ACC112 (cell line): ENCODE measurements at regions not wholly inside any gene's neighbourhood (a gene's known extent, or its start where the extent isn't known, plus 50 kb on each side); places are given as distances from the start of the nearest gene placed in this dataset.

ENCODE experiments used
- H2AFZ ChIP-seq: fragments of 200-600 bp; sonication (generic); one replicate; pipeline ENCODE4 v1.6.0; 2017; ENCODE audit warnings: antibody characterized with exemption, low read length; ENCODE audit not compliant: unreplicated experiment
- H3K27ac ChIP-seq: fragments of 200-600 bp; sonication (generic); 2 replicates; pipeline ENCODE4 v1.5.1; 2014; ENCODE audit warnings: low read depth, mild to moderate bottlenecking, antibody characterized with exemption, low read length, moderate library complexity
- H3K27me3 ChIP-seq: fragments of 200-600 bp; sonication (generic); 2 replicates; pipeline ENCODE4 v1.6.1; 2014; ENCODE audit warnings: mild to moderate bottlenecking, antibody characterized with exemption, low read length, moderate library complexity, mixed read lengths; ENCODE audit not compliant: insufficient read depth
- H3K36me3 ChIP-seq: fragments of 200-600 bp; sonication (generic); 2 replicates; pipeline ENCODE4 v1.6.1; 2016; ENCODE audit warnings: mild to moderate bottlenecking, antibody characterized with exemption, low read length, moderate library complexity, mixed read lengths; ENCODE audit not compliant: insufficient read depth
- H3K4me1 ChIP-seq: fragments of 200-600 bp; sonication (generic); one replicate; pipeline ENCODE4 v1.6.1; 2016; ENCODE audit warnings: low read length, mixed read lengths; ENCODE audit not compliant: insufficient read depth, unreplicated experiment, control insufficient read depth
- H3K4me3 ChIP-seq: fragments of 200-600 bp; sonication (generic); 2 replicates; pipeline ENCODE4 v1.5.1; 2014; ENCODE audit warnings: mild to moderate bottlenecking, low read depth, low read length
- H3K79me2 ChIP-seq: fragments of 200-600 bp; sonication (generic); one replicate; pipeline ENCODE4 v1.6.0; 2016; ENCODE audit warnings: low read length; ENCODE audit not compliant: control insufficient read depth, unreplicated experiment, insufficient read depth

GRCh38 chr13:33927315-33927714 lies 109.4 kb downstream of the RFC3 start:
- no peak overlapping the region for H3K27ac ChIP-seq
- H3K36me3 ChIP-seq: no peaks in the 10 kb centered on the region
- H3K4me1 ChIP-seq: no peaks in the 10 kb centered on the region
- H3K79me2 ChIP-seq: no peaks in the 10 kb centered on the region
- H3K4me3 ChIP-seq: no peak overlapping the region
- peak overlapping the region; percentile 32 for H2AFZ ChIP-seq
- no peaks in the 10 kb centered on the region for H3K27me3 ChIP-seq

GRCh38 chr13:33931397-33932311 lies 113.7 kb downstream of the RFC3 start:
- no peak overlapping the region for H3K27ac ChIP-seq
- H3K4me1 ChIP-seq: no peaks in the 10 kb centered on the region
- no peak overlapping the region for H3K4me3 ChIP-seq
- no peaks in the 10 kb centered on the region for H3K79me2 ChIP-seq
- H2AFZ ChIP-seq: no peak overlapping the region
- no peaks in the 10 kb centered on the region for H3K27me3 ChIP-seq
- no peaks in the 10 kb centered on the region for H3K36me3 ChIP-seq

DNA sequence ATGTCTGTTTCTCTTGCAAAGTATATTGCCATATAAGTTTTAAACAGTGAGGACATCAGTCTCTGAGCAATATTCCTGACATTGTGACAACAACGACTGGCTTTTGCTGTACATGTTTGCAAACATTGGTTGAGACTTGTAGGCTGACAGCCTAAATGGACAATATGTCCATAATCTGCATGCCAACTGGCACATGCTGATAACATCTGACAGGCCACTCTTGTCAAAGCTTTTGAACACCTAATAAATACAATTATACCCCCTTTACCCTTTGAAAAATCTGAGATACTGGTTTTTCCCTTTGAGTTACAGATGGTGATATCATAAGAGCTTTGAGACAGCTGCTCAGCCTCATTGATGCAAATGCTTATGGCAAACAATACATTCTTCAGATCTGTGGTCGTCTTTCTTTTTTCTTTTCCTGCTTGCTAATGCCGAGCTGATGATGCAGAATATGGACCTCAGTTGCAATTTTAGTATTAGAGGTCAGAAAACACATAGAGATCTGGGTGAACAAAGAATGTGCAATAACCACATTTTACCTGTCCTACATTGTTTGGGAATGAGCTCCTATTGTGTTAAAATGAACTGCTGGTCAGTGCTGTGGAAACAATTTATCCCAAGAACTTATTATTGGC lies 114.9 kb downstream of the RFC3 start:
- H3K4me1 ChIP-seq: no peaks in the 10 kb centered on the region
- H3K79me2 ChIP-seq: no peaks in the 10 kb centered on the region
- H3K27me3 ChIP-seq: no peaks in the 10 kb centered on the region
- H3K27ac ChIP-seq: no peak overlapping the region
- no peak overlapping the region for H3K4me3 ChIP-seq
- H2AFZ ChIP-seq: no peak overlapping the region
- H3K36me3 ChIP-seq: no peaks in the 10 kb centered on the region

DNA sequence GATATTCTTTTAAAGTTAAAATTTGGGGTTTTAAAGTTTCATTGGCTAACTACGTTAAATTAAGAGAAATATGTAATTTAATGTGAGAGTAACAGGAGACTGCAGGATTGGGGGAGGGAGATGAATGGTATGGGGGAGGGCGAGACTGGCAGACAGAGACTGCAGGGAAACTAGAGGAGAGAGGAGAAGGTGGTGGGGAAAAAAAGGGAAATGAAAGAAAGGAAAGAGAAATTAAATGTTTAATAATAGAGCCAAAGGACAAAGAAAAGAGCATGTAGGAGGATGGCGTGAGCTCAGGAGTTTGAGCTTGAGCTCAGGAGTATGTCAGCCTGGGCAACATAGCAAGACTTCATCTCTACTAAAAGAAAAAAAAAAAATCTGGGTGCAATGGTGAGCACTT lies 115.9 kb downstream of the RFC3 start:
- Histone ChIP-seq H3K79me2 (no peaks in the 10 kb centered on the region), H3K4me3 (no peak overlapping the region), H3K27me3 (no peaks in the 10 kb centered on the region), H2AFZ (no peak overlapping the region), H3K4me1 (no peaks in the 10 kb centered on the region), H3K27ac (no peak overlapping the region), H3K36me3 (no peaks in the 10 kb centered on the region)

DNA sequence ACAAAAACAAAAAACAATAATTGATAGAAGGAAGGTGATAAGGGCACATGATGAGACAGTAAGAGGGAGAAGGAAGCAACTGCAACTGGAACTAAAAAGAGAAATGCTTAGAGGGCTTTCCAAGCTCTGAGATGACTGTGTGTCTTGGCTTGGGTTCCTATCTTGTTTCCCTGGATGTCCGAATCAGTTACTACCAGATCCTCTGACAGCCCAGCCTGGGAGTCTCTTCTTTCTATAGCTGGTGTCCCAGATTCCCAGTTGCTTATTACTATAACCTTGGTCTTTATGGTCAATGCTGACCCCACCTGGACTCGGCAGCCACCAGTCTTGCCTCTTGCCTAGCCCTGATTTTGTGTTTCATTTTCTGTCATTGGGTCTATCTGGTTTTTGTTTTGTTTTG lies 116.4 kb downstream of the RFC3 start:
- Histone ChIP-seq H3K36me3 (no peaks in the 10 kb centered on the region), H3K79me2 (no peaks in the 10 kb centered on the region), H3K27me3 (no peaks in the 10 kb centered on the region), H3K4me3 (no peak overlapping the region), H2AFZ (no peak overlapping the region), H3K27ac (no peak overlapping the region), H3K4me1 (no peaks in the 10 kb centered on the region)

- H2AFZ ChIP-seq: no peak overlapping the region
- H3K4me1 ChIP-seq: no peaks in the 10 kb centered on the region
- H3K36me3 ChIP-seq: no peaks in the 10 kb centered on the region
- H3K4me3 ChIP-seq: no peak overlapping the region
- no peak overlapping the region for H3K27ac ChIP-seq
- H3K27me3 ChIP-seq: no peaks in the 10 kb centered on the region
- H3K79me2 ChIP-seq: no peaks in the 10 kb centered on the region
These were observed 117.0 kb downstream of the RFC3 start for GRCh38 chr13:33934951-33935371.

- Histone ChIP-seq H3K79me2 (no peaks in the 10 kb centered on the region), H3K27me3 (no peaks in the 10 kb centered on the region), H3K4me1 (no peaks in the 10 kb centered on the region), H3K27ac (no peak overlapping the region), H2AFZ (no peak overlapping the region), H3K4me3 (no peak overlapping the region), H3K36me3 (no peaks in the 10 kb centered on the region)
These were observed 118.0 kb downstream of the RFC3 start for GRCh38 chr13:33935969-33936368.

GRCh38 chr13:33937373-33938098 lies 119.6 kb downstream of the RFC3 start:
- no peaks in the 10 kb centered on the region for H3K36me3 ChIP-seq
- H3K4me1 ChIP-seq: no peaks in the 10 kb centered on the region
- no peak overlapping the region for H3K4me3 ChIP-seq
- no peak overlapping the region for H2AFZ ChIP-seq
- H3K79me2 ChIP-seq: no peaks in the 10 kb centered on the region
- H3K27ac ChIP-seq: no peak overlapping the region
- no peaks in the 10 kb centered on the region for H3K27me3 ChIP-seq

DNA sequence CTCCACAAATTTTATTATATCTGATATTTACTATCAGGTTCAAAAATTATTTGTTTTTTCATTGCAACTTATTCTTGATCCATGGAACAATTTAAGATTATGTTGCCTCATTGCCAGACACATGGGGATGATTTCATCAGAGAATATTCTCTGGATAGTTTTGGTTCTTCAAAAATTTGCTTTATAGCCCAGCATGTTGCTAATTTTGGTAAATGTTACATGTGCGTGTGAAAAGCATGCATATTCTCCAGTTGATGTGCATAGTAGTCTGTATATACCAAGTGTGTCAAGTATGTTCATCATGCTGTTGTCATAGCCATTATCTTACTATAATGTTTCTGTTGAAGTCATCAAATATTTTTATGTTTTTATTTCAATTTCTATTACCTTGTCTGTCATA lies 122.3 kb downstream of the RFC3 start:
- Histone ChIP-seq H3K27me3 (no peaks in the 10 kb centered on the region), H2AFZ (no peak overlapping the region), H3K79me2 (no peaks in the 10 kb centered on the region), H3K27ac (no peak overlapping the region), H3K4me1 (no peaks in the 10 kb centered on the region), H3K36me3 (no peaks in the 10 kb centered on the region), H3K4me3 (no peak overlapping the region)

- Histone ChIP-seq H2AFZ (no peak overlapping the region), H3K4me1 (no peaks in the 10 kb centered on the region), H3K4me3 (no peak overlapping the region), H3K27me3 (no peaks in the 10 kb centered on the region), H3K79me2 (no peaks in the 10 kb centered on the region), H3K36me3 (no peaks in the 10 kb centered on the region), H3K27ac (no peak overlapping the region)
These were observed 122.9 kb downstream of the RFC3 start for GRCh38 chr13:33940898-33941297.
